ENCODE measurements at regions not wholly inside any gene's neighbourhood (a gene's known extent, or its start where the extent isn't known, plus 50 kb on each side); places are given as distances from the start of the nearest gene placed in this dataset.

DNA sequence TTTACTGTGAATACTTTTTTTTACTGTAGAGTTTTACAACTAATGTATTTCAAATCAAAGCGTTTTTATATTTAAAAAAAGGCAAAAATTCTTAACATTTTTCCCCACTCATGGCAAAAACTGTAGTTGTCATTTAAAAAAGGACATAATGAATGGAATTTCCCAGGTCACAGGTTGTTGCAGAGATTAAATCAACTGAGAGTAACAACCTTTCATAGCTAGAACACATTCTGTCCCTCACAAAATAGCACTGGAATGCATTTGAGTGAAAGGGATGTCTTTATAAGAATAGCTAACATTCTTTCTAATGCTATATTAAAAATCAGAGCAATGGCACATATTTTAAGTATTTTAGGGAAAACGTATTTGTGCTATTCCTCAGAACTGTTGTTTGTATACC lies 1393.3 kb upstream of the ATXN8OS start:
- TF ChIP-seq, protein P1, sequence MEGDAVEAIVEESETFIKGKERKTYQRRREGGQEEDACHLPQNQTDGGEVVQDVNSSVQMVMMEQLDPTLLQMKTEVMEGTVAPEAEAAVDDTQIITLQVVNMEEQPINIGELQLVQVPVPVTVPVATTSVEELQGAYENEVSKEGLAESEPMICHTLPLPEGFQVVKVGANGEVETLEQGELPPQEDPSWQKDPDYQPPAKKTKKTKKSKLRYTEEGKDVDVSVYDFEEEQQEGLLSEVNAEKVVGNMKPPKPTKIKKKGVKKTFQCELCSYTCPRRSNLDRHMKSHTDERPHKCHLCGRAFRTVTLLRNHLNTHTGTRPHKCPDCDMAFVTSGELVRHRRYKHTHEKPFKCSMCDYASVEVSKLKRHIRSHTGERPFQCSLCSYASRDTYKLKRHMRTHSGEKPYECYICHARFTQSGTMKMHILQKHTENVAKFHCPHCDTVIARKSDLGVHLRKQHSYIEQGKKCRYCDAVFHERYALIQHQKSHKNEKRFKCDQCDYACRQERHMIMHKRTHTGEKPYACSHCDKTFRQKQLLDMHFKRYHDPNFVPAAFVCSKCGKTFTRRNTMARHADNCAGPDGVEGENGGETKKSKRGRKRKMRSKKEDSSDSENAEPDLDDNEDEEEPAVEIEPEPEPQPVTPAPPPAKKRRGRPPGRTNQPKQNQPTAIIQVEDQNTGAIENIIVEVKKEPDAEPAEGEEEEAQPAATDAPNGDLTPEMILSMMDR (IDR thresholded peaks at IDR 0.05), result no peak
- TF ChIP-seq POLR2A (IDR thresholded peaks at IDR 0.05), result no peak
